GM12873 (cell line): ENCODE measurements at regions not wholly inside any gene's neighbourhood (a gene's known extent, or its start where the extent isn't known, plus 50 kb on each side); places are given as distances from the start of the nearest gene placed in this dataset.

ENCODE experiments used
- CTCF ChIP-seq: IDR thresholded peaks from 2 replicates; pipeline ENCODE4 v1.5.1; 2012; ENCODE audit warnings: low read depth, mild to moderate bottlenecking, moderate library complexity, low read length, control low read depth; ENCODE audit not compliant: insufficient read depth; ENCODE audit errors: missing control alignments

- TF ChIP-seq CTCF = no peak
These were observed 116.5 kb upstream of the EEF1E1 start for GRCh38 chr6:8218861-8219260.

GRCh38 chr6:8215631-8216030, 113.3 kb upstream of the EEF1E1 start:
- no peak for TF ChIP-seq CTCF

GRCh38 chr6:8213995-8214394, 111.6 kb upstream of the EEF1E1 start:
- no peak for TF ChIP-seq CTCF

- no peak for TF ChIP-seq CTCF
These were observed 110.5 kb upstream of the EEF1E1 start for GRCh38 chr6:8212720-8213434.

GRCh38 chr6:8207869-8208191, 105.5 kb upstream of the EEF1E1 start:
- TF ChIP-seq CTCF = no peak

GRCh38 chr6:8207191-8207868, 105.0 kb upstream of the EEF1E1 start:
- no peak for TF ChIP-seq CTCF

GRCh38 chr6:8203337-8203736, 101.0 kb upstream of the EEF1E1 start:
- TF ChIP-seq CTCF = no peak
